ENCODE measurements at regions not wholly inside any gene's neighbourhood (a gene's known extent, or its start where the extent isn't known, plus 50 kb on each side); places are given as distances from the start of the nearest gene placed in this dataset.

DNA sequence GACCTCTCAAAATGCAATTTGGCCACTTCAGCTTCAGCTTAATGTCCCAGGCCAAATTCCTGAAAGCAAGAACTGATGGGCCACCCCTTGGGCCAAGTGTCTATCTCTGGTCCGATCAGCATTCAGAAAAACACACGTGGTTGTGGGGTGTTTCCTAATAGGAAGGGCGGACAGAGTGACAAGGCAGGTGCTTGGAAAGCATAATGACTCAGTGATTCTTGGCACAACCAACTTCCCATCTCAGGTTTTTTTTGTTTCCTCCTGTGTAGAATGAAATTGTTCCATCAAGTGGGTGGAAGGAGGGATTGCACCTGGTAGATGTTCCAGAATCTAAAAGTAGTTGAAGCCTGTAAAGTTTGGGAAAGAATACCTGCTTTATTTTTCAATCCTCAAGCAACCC lies 155.6 kb downstream of the HS3ST2 start:
- no peaks in the 10 kb centered on the region for H4K20me1 ChIP-seq (ENCODE audit: control insufficient read depth, extremely low read depth, insufficient read depth, low read length)
- H2AFZ ChIP-seq (ENCODE audit: control insufficient read depth, low read length), result no peak overlapping the region
- DNase-seq (ENCODE audit: low read depth, low spot score), result no peak
- no peak overlapping the region for H3K9ac ChIP-seq (ENCODE audit: control insufficient read depth, extremely low read depth, insufficient read depth, low read length)
- H3K27ac ChIP-seq (ENCODE audit: control insufficient read depth, insufficient read depth, low read length), result no peak overlapping the region
- TF ChIP-seq, protein P1, sequence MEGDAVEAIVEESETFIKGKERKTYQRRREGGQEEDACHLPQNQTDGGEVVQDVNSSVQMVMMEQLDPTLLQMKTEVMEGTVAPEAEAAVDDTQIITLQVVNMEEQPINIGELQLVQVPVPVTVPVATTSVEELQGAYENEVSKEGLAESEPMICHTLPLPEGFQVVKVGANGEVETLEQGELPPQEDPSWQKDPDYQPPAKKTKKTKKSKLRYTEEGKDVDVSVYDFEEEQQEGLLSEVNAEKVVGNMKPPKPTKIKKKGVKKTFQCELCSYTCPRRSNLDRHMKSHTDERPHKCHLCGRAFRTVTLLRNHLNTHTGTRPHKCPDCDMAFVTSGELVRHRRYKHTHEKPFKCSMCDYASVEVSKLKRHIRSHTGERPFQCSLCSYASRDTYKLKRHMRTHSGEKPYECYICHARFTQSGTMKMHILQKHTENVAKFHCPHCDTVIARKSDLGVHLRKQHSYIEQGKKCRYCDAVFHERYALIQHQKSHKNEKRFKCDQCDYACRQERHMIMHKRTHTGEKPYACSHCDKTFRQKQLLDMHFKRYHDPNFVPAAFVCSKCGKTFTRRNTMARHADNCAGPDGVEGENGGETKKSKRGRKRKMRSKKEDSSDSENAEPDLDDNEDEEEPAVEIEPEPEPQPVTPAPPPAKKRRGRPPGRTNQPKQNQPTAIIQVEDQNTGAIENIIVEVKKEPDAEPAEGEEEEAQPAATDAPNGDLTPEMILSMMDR (optimal IDR thresholded peaks at IDR 0.05 in 1 of 3, IDR thresholded peaks at IDR 0.05 in 1 of 3, conservative IDR thresholded peaks at IDR 0.05 in 1 of 3; ENCODE audit: extremely low read depth in 1 of 3, insufficient read depth in 2 of 3, low read length in 3 of 3), result peak in 1 of 3 experiments; percentile 23
- TF ChIP-seq EZH2 (IDR thresholded peaks at IDR 0.05; ENCODE audit: low read length), result no peak
- H3K9me1 ChIP-seq (ENCODE audit: control insufficient read depth, extremely low read depth, insufficient read depth, low read length), result no peaks in the 10 kb centered on the region
- no peaks in the 10 kb centered on the region for H3K9me3 ChIP-seq (ENCODE audit: control insufficient read depth, low read depth, low read length)
- no peaks in the 10 kb centered on the region for H3K36me3 ChIP-seq (ENCODE audit: control insufficient read depth in 2 of 2, extremely low read depth in 1 of 2, insufficient read depth in 2 of 2, low read length in 2 of 2)
- peaks cover 23% of the 10 kb centered on the region for H3K27me3 ChIP-seq (ENCODE audit: control insufficient read depth, extremely low read depth, insufficient read depth, low read length)
- dilution Hi-C loops (cut with MboI; ENCODE audit: extremely low pct_ligation_motif_present, low sequenced_read_pairs), result no loop called here
- H3K79me2 ChIP-seq (ENCODE audit: control insufficient read depth, insufficient read depth, low read length), result no peaks in the 10 kb centered on the region
- H3K4me3 ChIP-seq (ENCODE audit: control insufficient read depth in 2 of 3, extremely low read depth in 1 of 3, insufficient read depth in 2 of 3, low read depth in 1 of 3, low read length in 3 of 3), result no peak overlapping the region
- no peak overlapping the region for H3K4me2 ChIP-seq (ENCODE audit: control insufficient read depth, extremely low read depth, insufficient read depth, low read depth, low read length)
- H3K4me1 ChIP-seq (ENCODE audit: control insufficient read depth, extremely low read depth, insufficient read depth, low read length), result no peaks in the 10 kb centered on the region
- no peak for FAIRE-seq

DNA sequence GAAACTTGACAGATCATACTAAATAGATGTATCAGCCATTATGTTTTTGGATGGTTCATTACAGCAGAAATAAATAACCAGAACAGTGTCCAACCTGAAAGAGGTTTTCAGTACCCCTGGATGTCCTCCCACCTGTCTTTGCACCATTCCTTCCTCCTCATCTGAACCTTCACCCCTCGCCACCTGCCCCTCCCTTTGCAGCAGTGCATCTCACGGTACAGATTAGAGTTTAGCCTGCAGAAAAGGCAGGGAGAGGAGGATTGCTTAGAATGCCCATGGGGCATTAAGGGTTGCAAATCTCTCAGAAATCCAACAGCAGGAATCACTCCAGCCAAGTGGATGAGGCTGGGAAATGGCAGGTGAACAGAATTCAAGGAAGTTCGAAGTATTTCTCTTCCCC lies 155.0 kb downstream of the HS3ST2 start:
- H3K9me1 ChIP-seq (ENCODE audit: control insufficient read depth, extremely low read depth, insufficient read depth, low read length), result no peaks in the 10 kb centered on the region
- no peak overlapping the region for H3K9ac ChIP-seq (ENCODE audit: control insufficient read depth, extremely low read depth, insufficient read depth, low read length)
- peaks cover 23% of the 10 kb centered on the region for H3K27me3 ChIP-seq (ENCODE audit: control insufficient read depth, extremely low read depth, insufficient read depth, low read length)
- DNase-seq (ENCODE audit: low read depth, low spot score) (no peak), FAIRE-seq (no peak)
- no peak overlapping the region for H3K27ac ChIP-seq (ENCODE audit: control insufficient read depth, insufficient read depth, low read length)
- H3K4me3 ChIP-seq (ENCODE audit: control insufficient read depth in 2 of 3, extremely low read depth in 1 of 3, insufficient read depth in 2 of 3, low read depth in 1 of 3, low read length in 3 of 3), result no peak overlapping the region
- H3K4me1 ChIP-seq (ENCODE audit: control insufficient read depth, extremely low read depth, insufficient read depth, low read length), result no peaks in the 10 kb centered on the region
- H3K9me3 ChIP-seq (ENCODE audit: control insufficient read depth, low read depth, low read length), result no peaks in the 10 kb centered on the region
- TF ChIP-seq, protein P1 (optimal IDR thresholded peaks at IDR 0.05 in 1 of 3, IDR thresholded peaks at IDR 0.05 in 1 of 3, conservative IDR thresholded peaks at IDR 0.05 in 1 of 3; ENCODE audit: extremely low read depth in 1 of 3, insufficient read depth in 2 of 3, low read length in 3 of 3), result no peak
- no peak for TF ChIP-seq EZH2 (IDR thresholded peaks at IDR 0.05; ENCODE audit: low read length)
- H3K79me2 ChIP-seq (ENCODE audit: control insufficient read depth, insufficient read depth, low read length), result no peaks in the 10 kb centered on the region
- H3K4me2 ChIP-seq (ENCODE audit: control insufficient read depth, extremely low read depth, insufficient read depth, low read depth, low read length), result no peak overlapping the region
- dilution Hi-C loops (cut with MboI; ENCODE audit: extremely low pct_ligation_motif_present, low sequenced_read_pairs), result no loop called here
- no peak overlapping the region for H2AFZ ChIP-seq (ENCODE audit: control insufficient read depth, low read length)
- H3K36me3 ChIP-seq (ENCODE audit: control insufficient read depth in 2 of 2, extremely low read depth in 1 of 2, insufficient read depth in 2 of 2, low read length in 2 of 2), result no peaks in the 10 kb centered on the region
- no peaks in the 10 kb centered on the region for H4K20me1 ChIP-seq (ENCODE audit: control insufficient read depth, extremely low read depth, insufficient read depth, low read length)

Data from keratinocyte (primary cell).